PC-9 (cell line): ENCODE measurements at regions not wholly inside any gene's neighbourhood (a gene's known extent, or its start where the extent isn't known, plus 50 kb on each side); places are given as distances from the start of the nearest gene placed in this dataset.
A peak's percentile ranks its signal among the peaks of the same experiment; 100 is the strongest.

Experiments used
- BruUV-seq: library from RNA; stranded (reverse); fragments of 400-500 nt; replicated peaks from 2 replicates; lab custom pipeline; 2021; lab: Mats Ljungman, UMichigan
- CTCF ChIA-PET: fragments of 300-600 bp; sonication (Branson Sonifier 250); formaldehyde crosslinking; loops from one replicate; lab custom pipeline; 2022; ENCODE audit warnings: antibody characterized with exemption; lab: Charles Lee
- POLR2A ChIA-PET: fragments of 300-600 bp; sonication (Branson Sonifier 250); formaldehyde crosslinking; loops from one replicate; lab custom pipeline; 2022; ENCODE audit warnings: antibody characterized with exemption; ENCODE audit not compliant: unreplicated experiment; lab: Charles Lee
- DNase-seq, 2 experiments: peaks; one replicate each; pipeline versions ENCODE4 v3.0.0 to v3.0.0-alpha.2; 2015 to 2022; ENCODE audit warnings: mixed read lengths in 1 of 2
- H2AFZ ChIP-seq: fragments of 200-600 bp; sonication (generic); 2 replicates; pipeline ENCODE4 v1.8.1; 2017; ENCODE audit warnings: antibody characterized with exemption
- H3F3A ChIP-seq: fragments of 200-600 bp; sonication (generic); 2 replicates; pipeline ENCODE4 v1.8.1; 2017; ENCODE audit warnings: antibody characterized with exemption, mild to moderate bottlenecking, low read depth; ENCODE audit not compliant: insufficient read depth
- H3K27ac ChIP-seq: fragments of 200-600 bp; sonication (generic); 2 replicates; pipeline ENCODE4 v1.6.1; 2016; ENCODE audit warnings: mixed run types
- H3K27me3 ChIP-seq: fragments of 200-600 bp; sonication (generic); 2 replicates; pipeline ENCODE4 v1.6.1; 2016; ENCODE audit warnings: low read depth, mixed run types; ENCODE audit not compliant: insufficient read depth
- H3K36me3 ChIP-seq: fragments of 200-600 bp; sonication (generic); 2 replicates; pipeline ENCODE4 v1.6.1; 2016; ENCODE audit warnings: low read depth, mixed run types
- H3K4me1 ChIP-seq: fragments of 200-600 bp; sonication (generic); replicated peaks from 2 replicates; pipeline ENCODE4 v1.6.1; 2016; ENCODE audit warnings: mixed run types; ENCODE audit not compliant: insufficient read depth
- H3K4me2 ChIP-seq: fragments of 200-600 bp; sonication (generic); 2 replicates; pipeline ENCODE4 v1.6.1; 2017; ENCODE audit warnings: mixed run types
- H3K4me3 ChIP-seq: fragments of 200-600 bp; sonication (generic); 2 replicates; pipeline ENCODE4 v1.6.1; 2016; ENCODE audit warnings: mixed run types
- H3K79me2 ChIP-seq: fragments of 200-600 bp; sonication (generic); 2 replicates; pipeline ENCODE4 v1.6.1; 2017; ENCODE audit warnings: low read depth, mixed run types
- H3K9me2 ChIP-seq: fragments of 200-600 bp; sonication (generic); 2 replicates; pipeline ENCODE4 v1.8.1; 2017; ENCODE audit warnings: mild to moderate bottlenecking; ENCODE audit not compliant: insufficient read depth
- H3K9me3 ChIP-seq: fragments of 200-600 bp; sonication (generic); 2 replicates; pipeline ENCODE4 v1.8.1; 2016; ENCODE audit warnings: low read depth; ENCODE audit not compliant: insufficient read depth
- H4K20me1 ChIP-seq: fragments of 200-600 bp; sonication (generic); 2 replicates; pipeline ENCODE4 v1.8.1; 2017; ENCODE audit not compliant: insufficient read depth
- EZH2 ChIP-seq: fragments of 200-600 bp; sonication (generic); IDR thresholded peaks from 2 replicates; pipeline ENCODE4 v1.8.0; 2017; ENCODE audit warnings: antibody characterized with exemption, low read depth
- intact Hi-C: fragments of 100-400 bp; cut with micrococcal nuclease; formaldehyde crosslinking; loops from one replicate; pipeline ENCODE4 v1.10.0; 2022; ENCODE audit not compliant: unreplicated experiment
- TF ChIP-seq, protein P1 (sequence below): fragments of 200-600 bp; sonication (generic); conservative IDR thresholded peaks from 2 replicates; pipeline ENCODE4 v1.6.1; 2017; ENCODE audit warnings: mixed run types, antibody characterized with exemption, mild to moderate bottlenecking, moderate library complexity

DNA sequence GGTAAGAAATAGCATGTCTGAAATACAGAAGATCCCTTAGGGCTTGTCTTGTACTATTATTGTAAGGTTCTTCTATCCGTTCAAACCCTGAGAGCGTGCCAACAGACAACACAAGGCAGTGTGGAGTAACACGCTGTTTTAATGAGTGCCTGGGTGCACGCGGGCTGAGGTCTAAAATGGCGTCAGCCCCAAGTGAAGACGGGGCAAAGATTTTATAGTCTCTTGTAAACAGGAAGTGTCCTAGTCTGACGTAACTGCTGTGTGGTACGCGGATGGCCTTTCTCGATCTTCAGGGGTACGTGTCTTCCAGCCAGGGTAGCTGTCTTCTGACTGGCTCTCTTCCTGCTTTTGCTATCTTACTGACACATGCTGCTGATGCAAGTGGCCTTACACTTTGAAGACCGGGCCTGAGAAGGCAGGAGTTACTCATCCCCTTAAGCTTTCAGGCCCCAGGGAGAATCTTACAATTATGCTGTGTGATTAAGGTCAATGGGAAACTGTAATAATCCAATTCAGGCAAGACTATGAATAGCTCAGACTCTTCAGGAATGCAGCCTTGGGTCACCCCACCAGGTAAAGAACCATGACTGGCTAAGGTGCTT lies 1812.0 kb upstream of the CDH9 start:
- Histone ChIP-seq H3K36me3 (no peaks in the 10 kb centered on the region), H3K9me3 (no peaks in the 10 kb centered on the region), H2AFZ (peak overlapping the region; percentile 37; the same call in 1 of the 2 replicates), H4K20me1 (no peaks in the 10 kb centered on the region; the same call in 1 of the 2 replicates), H3K27ac (no peak overlapping the region), H3K4me2 (no peak overlapping the region), H3K27me3 (no peaks in the 10 kb centered on the region), H3K79me2 (no peaks in the 10 kb centered on the region), H3K9me2 (no peaks in the 10 kb centered on the region), H3K4me1 (no peaks in the 10 kb centered on the region), H3K4me3 (no peak overlapping the region), H3F3A (no peaks in the 10 kb centered on the region)
- ChIA-PET POLR2A (no interaction called here), CTCF (no interaction called here)
- TF ChIP-seq EZH2, result no peak
- TF ChIP-seq, protein P1, sequence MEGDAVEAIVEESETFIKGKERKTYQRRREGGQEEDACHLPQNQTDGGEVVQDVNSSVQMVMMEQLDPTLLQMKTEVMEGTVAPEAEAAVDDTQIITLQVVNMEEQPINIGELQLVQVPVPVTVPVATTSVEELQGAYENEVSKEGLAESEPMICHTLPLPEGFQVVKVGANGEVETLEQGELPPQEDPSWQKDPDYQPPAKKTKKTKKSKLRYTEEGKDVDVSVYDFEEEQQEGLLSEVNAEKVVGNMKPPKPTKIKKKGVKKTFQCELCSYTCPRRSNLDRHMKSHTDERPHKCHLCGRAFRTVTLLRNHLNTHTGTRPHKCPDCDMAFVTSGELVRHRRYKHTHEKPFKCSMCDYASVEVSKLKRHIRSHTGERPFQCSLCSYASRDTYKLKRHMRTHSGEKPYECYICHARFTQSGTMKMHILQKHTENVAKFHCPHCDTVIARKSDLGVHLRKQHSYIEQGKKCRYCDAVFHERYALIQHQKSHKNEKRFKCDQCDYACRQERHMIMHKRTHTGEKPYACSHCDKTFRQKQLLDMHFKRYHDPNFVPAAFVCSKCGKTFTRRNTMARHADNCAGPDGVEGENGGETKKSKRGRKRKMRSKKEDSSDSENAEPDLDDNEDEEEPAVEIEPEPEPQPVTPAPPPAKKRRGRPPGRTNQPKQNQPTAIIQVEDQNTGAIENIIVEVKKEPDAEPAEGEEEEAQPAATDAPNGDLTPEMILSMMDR, result no peak
- BruUV-seq, result no TSS peak
- intact Hi-C loops, result no loop called here
- no peak for DNase-seq

DNA sequence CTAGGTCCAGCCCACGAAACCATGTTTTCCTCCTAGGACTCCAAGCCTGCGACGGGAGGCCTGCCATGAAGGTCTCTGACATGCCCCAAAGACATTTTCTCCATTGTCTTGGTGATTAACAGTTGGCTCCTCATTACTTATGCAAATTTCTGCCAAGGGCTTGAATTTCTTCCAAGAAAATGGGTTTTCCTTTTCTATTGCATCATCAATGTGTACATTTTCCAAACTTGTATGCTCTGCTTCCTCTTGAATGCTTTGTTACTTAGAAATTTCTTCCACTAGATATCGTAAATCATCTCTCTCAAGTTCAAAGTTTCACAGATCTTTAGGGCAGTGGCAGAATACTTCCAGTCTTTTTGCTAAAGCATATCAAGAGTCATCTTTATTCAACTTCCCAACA lies 1792.7 kb upstream of the CDH9 start:
- no peak for DNase-seq
- Histone ChIP-seq H3K4me1 (no peaks in the 10 kb centered on the region), H3K27me3 (no peaks in the 10 kb centered on the region), H4K20me1 (no peaks in the 10 kb centered on the region), H3K9me3 (no peaks in the 10 kb centered on the region), H3K79me2 (no peaks in the 10 kb centered on the region), H3K4me2 (no peak overlapping the region), H3F3A (no peaks in the 10 kb centered on the region), H3K4me3 (no peak overlapping the region), H3K27ac (no peak overlapping the region), H2AFZ (peak overlapping the region; percentile 19; the same call in 1 of the 2 replicates), H3K36me3 (no peaks in the 10 kb centered on the region), H3K9me2 (no peaks in the 10 kb centered on the region)
- ChIA-PET POLR2A (no interaction called here), CTCF (no interaction called here)
- no TSS peak for BruUV-seq
- intact Hi-C loops, result no loop called here
- TF ChIP-seq, protein P1, result no peak
- TF ChIP-seq EZH2, result no peak

GRCh38 chr5:28823231-28823630 lies 1784.8 kb upstream of the CDH9 start:
- H3K4me3 ChIP-seq, result no peak overlapping the region
- H3K27ac ChIP-seq, result no peak overlapping the region
- no peak overlapping the region for H2AFZ ChIP-seq
- H4K20me1 ChIP-seq, result no peaks in the 10 kb centered on the region
- POLR2A ChIA-PET, result no interaction called here
- no TSS peak for BruUV-seq
- no peaks in the 10 kb centered on the region for H3K27me3 ChIP-seq
- intact Hi-C loops, result no loop called here
- H3K4me2 ChIP-seq, result no peak overlapping the region
- H3K9me2 ChIP-seq, result peaks cover 5% of the 10 kb centered on the region; the same call in 1 of the 2 replicates
- no peaks in the 10 kb centered on the region for H3K4me1 ChIP-seq
- no peaks in the 10 kb centered on the region for H3K36me3 ChIP-seq
- TF ChIP-seq, protein P1, result no peak
- no peak for TF ChIP-seq EZH2
- H3K9me3 ChIP-seq, result no peaks in the 10 kb centered on the region
- no peaks in the 10 kb centered on the region for H3K79me2 ChIP-seq
- DNase-seq, result no peak
- CTCF ChIA-PET, result no interaction called here
- H3F3A ChIP-seq, result no peaks in the 10 kb centered on the region
